ENCODE measurements at regions not wholly inside any gene's neighbourhood (a gene's known extent, or its start where the extent isn't known, plus 50 kb on each side); places are given as distances from the start of the nearest gene placed in this dataset.
"Not testable (repeated sequence)": the region's sequence is repeated elsewhere in the genome, so short reads cannot be mapped to it uniquely, and the experiment has no call there.

- no peaks in the 10 kb centered on the region for H3K27me3 Mint-ChIP-seq (ENCODE audit: low read depth)
- no peak for TF ChIP-seq CTCF (conservative IDR thresholded peaks at IDR 0.05)
- no peak for DNase-seq (ENCODE audit: low read depth, low spot score)
- H3K4me3 Mint-ChIP-seq = no peak overlapping the region
- no peak overlapping the region for H3K27ac Mint-ChIP-seq (ENCODE audit: unreplicated experiment)
- no peaks in the 10 kb centered on the region for H3K4me1 Mint-ChIP-seq
- H3K9me3 Mint-ChIP-seq = peaks cover 6% of the 10 kb centered on the region
- H3K36me3 Mint-ChIP-seq (ENCODE audit: low read depth) = no peaks in the 10 kb centered on the region
Measured at GRCh38 chr10:121385136-121385535, 213.1 kb downstream of the FGFR2 start.

- H3K36me3 Mint-ChIP-seq (ENCODE audit: low read depth) = peaks cover 2% of the 10 kb centered on the region
- peak; percentile 25 for TF ChIP-seq CTCF (conservative IDR thresholded peaks at IDR 0.05)
- no peak overlapping the region for H3K4me3 Mint-ChIP-seq
- H3K27me3 Mint-ChIP-seq (ENCODE audit: low read depth) = no peaks in the 10 kb centered on the region
- H3K4me1 Mint-ChIP-seq = peaks cover 16% of the 10 kb centered on the region
- no peak overlapping the region for H3K27ac Mint-ChIP-seq (ENCODE audit: unreplicated experiment)
- DNase-seq (ENCODE audit: low read depth, low spot score) = no peak
- H3K9me3 Mint-ChIP-seq = no peaks in the 10 kb centered on the region
Measured at GRCh38 chr10:121392657-121393056, 205.6 kb downstream of the FGFR2 start.

GRCh38 chr10:121393522-121393921, 204.7 kb downstream of the FGFR2 start:
- H3K4me1 Mint-ChIP-seq = peaks cover 16% of the 10 kb centered on the region
- no peaks in the 10 kb centered on the region for H3K9me3 Mint-ChIP-seq
- no peaks in the 10 kb centered on the region for H3K27me3 Mint-ChIP-seq (ENCODE audit: low read depth)
- no peak for DNase-seq (ENCODE audit: low read depth, low spot score)
- H3K36me3 Mint-ChIP-seq (ENCODE audit: low read depth) = peaks cover 2% of the 10 kb centered on the region
- no peak overlapping the region for H3K4me3 Mint-ChIP-seq
- TF ChIP-seq CTCF (conservative IDR thresholded peaks at IDR 0.05) = no peak
- no peak overlapping the region for H3K27ac Mint-ChIP-seq (ENCODE audit: unreplicated experiment)

GRCh38 chr10:121400507-121400906, 197.7 kb downstream of the FGFR2 start:
- not testable (repeated sequence) for H3K27ac Mint-ChIP-seq (ENCODE audit: unreplicated experiment); DNase-seq (ENCODE audit: low read depth, low spot score); H3K4me3 Mint-ChIP-seq; H3K27me3 Mint-ChIP-seq (ENCODE audit: low read depth); H3K4me1 Mint-ChIP-seq; H3K36me3 Mint-ChIP-seq (ENCODE audit: low read depth); H3K9me3 Mint-ChIP-seq

- no peak for TF ChIP-seq CTCF (conservative IDR thresholded peaks at IDR 0.05)
- Mint-ChIP-seq H3K9me3 (no peaks in the 10 kb centered on the region), H3K27ac (ENCODE audit: unreplicated experiment) (no peak overlapping the region), H3K4me1 (peaks cover 15% of the 10 kb centered on the region), H3K27me3 (ENCODE audit: low read depth) (no peaks in the 10 kb centered on the region), H3K36me3 (ENCODE audit: low read depth) (no peaks in the 10 kb centered on the region), H3K4me3 (no peak overlapping the region)
- no peak for DNase-seq (ENCODE audit: low read depth, low spot score)
Measured at GRCh38 chr10:121403527-121403926, 194.7 kb downstream of the FGFR2 start.

- H3K9me3 Mint-ChIP-seq = no peaks in the 10 kb centered on the region
- no peak for DNase-seq (ENCODE audit: low read depth, low spot score)
Measured at GRCh38 chr10:121404611-121405010, 193.6 kb downstream of the FGFR2 start.

More at GRCh38 chr10:121404611-121405010, 193.6 kb downstream of the FGFR2 start:
- Mint-ChIP-seq H3K27me3 (ENCODE audit: low read depth) (no peaks in the 10 kb centered on the region), H3K4me1 (peaks cover 15% of the 10 kb centered on the region), H3K4me3 (no peak overlapping the region), H3K36me3 (ENCODE audit: low read depth) (no peaks in the 10 kb centered on the region), H3K27ac (ENCODE audit: unreplicated experiment) (peak overlapping the region; percentile 50)
- no peak for TF ChIP-seq CTCF (conservative IDR thresholded peaks at IDR 0.05)
